GM19351 (cell line): ENCODE measurements at regions not wholly inside any gene's neighbourhood (a gene's known extent, or its start where the extent isn't known, plus 50 kb on each side); places are given as distances from the start of the nearest gene placed in this dataset.
"Not testable (repeated sequence)": the region's sequence is repeated elsewhere in the genome, so short reads cannot be mapped to it uniquely, and the experiment has no call there.

Source experiments
- ATAC-seq: cut with Tn5 transposase; IDR thresholded peaks from one replicate; pipeline ENCODE4 v1.9.1; 2021; ENCODE audit warnings: mild to moderate bottlenecking, moderate library complexity; ENCODE audit not compliant: unreplicated experiment

GRCh38 chr3:8336456-8336855 is 165.2 kb upstream of the LMCD1 start:
- ATAC-seq = no peak

- ATAC-seq = no peak
These were observed 163.2 kb upstream of the LMCD1 start for GRCh38 chr3:8338424-8338823.

- no peak for ATAC-seq
These were observed 159.8 kb upstream of the LMCD1 start for GRCh38 chr3:8341821-8342247.

GRCh38 chr3:8343058-8343457 is 158.6 kb upstream of the LMCD1 start:
- no peak for ATAC-seq

- ATAC-seq = no peak
These were observed 156.2 kb upstream of the LMCD1 start for GRCh38 chr3:8345398-8345797.

- ATAC-seq = no peak
These were observed 153.5 kb upstream of the LMCD1 start for GRCh38 chr3:8348076-8348475.

GRCh38 chr3:8352475-8352874 is 149.1 kb upstream of the LMCD1 start:
- no peak for ATAC-seq

GRCh38 chr3:8353364-8353763 is 148.3 kb upstream of the LMCD1 start:
- no peak for ATAC-seq

- no peak for ATAC-seq
These were observed 146.3 kb upstream of the LMCD1 start for GRCh38 chr3:8355346-8355745.

GRCh38 chr3:8356066-8356465 is 145.6 kb upstream of the LMCD1 start:
- not testable (repeated sequence) for ATAC-seq

GRCh38 chr3:8357859-8358258 is 143.8 kb upstream of the LMCD1 start:
- ATAC-seq = no peak

- no peak for ATAC-seq
These were observed 142.5 kb upstream of the LMCD1 start for GRCh38 chr3:8359133-8359532.

- no peak for ATAC-seq
These were observed 138.4 kb upstream of the LMCD1 start for GRCh38 chr3:8363200-8363599.

- no peak for ATAC-seq
These were observed 136.1 kb upstream of the LMCD1 start for GRCh38 chr3:8365541-8365940.

GRCh38 chr3:8366219-8366810 is 135.3 kb upstream of the LMCD1 start:
- no peak for ATAC-seq

GRCh38 chr3:8368598-8368997 is 133.0 kb upstream of the LMCD1 start:
- ATAC-seq = no peak

- no peak for ATAC-seq
These were observed 132.0 kb upstream of the LMCD1 start for GRCh38 chr3:8369638-8370037.

GRCh38 chr3:8371085-8371551 is 130.5 kb upstream of the LMCD1 start:
- ATAC-seq = no peak

GRCh38 chr3:8371960-8372463 is 129.6 kb upstream of the LMCD1 start:
- ATAC-seq = no peak

GRCh38 chr3:8380904-8381704 is 120.5 kb upstream of the LMCD1 start:
- ATAC-seq = no peak

- no peak for ATAC-seq
These were observed 115.6 kb upstream of the LMCD1 start for GRCh38 chr3:8385848-8386620.
